ENCODE measurements at regions not wholly inside any gene's neighbourhood (a gene's known extent, or its start where the extent isn't known, plus 50 kb on each side); places are given as distances from the start of the nearest gene placed in this dataset.

- TF ChIP-seq SP1 (IDR thresholded peaks at IDR 0.05) (no peak), SUZ12 (IDR thresholded peaks at IDR 0.05) (no peak), ZNF384 (IDR thresholded peaks at IDR 0.05) (no peak), FOXM1 (IDR thresholded peaks at IDR 0.05; ENCODE audit: borderline replicate concordance) (no peak), FOXK2 (IDR thresholded peaks at IDR 0.05) (no peak), LEF1 (IDR thresholded peaks at IDR 0.05; ENCODE audit: borderline replicate concordance) (no peak), ELF4 (IDR thresholded peaks at IDR 0.05) (no peak)
Measured at GRCh38 chr1:181930187-181930586, 131.3 kb downstream of the ZNF648 start.

All from HEK293T (cell line).